ENCODE measurements at regions not wholly inside any gene's neighbourhood (a gene's known extent, or its start where the extent isn't known, plus 50 kb on each side); places are given as distances from the start of the nearest gene placed in this dataset.

- DNase-seq (ENCODE audit: low read depth) = no peak
These were observed 64.3 kb upstream of the MDFIC start for GRCh38 chr7:114857605-114858004.

- no peak for DNase-seq (ENCODE audit: low read depth)
These were observed 62.4 kb upstream of the MDFIC start for GRCh38 chr7:114859477-114859876.

GRCh38 chr7:114860206-114860605 lies 61.7 kb upstream of the MDFIC start:
- DNase-seq (ENCODE audit: low read depth) = no peak

- DNase-seq (ENCODE audit: low read depth) = no peak
These were observed 59.5 kb upstream of the MDFIC start for GRCh38 chr7:114862406-114862805.

- no peak for DNase-seq (ENCODE audit: low read depth)
These were observed 57.6 kb upstream of the MDFIC start for GRCh38 chr7:114864278-114864677.

GRCh38 chr7:114865564-114865963 lies 56.3 kb upstream of the MDFIC start:
- DNase-seq (ENCODE audit: low read depth) = peak; percentile 53
